Thyroid gland (tissue), 4 donors: ENCODE measurements at regions not wholly inside any gene's neighbourhood (a gene's known extent, or its start where the extent isn't known, plus 50 kb on each side); places are given as distances from the start of the nearest gene placed in this dataset.

ENCODE experiments used
- DNase-seq, 2 donors: peaks; one replicate each; pipeline ENCODE4 v3.0.0-alpha.2; 2019
- H3K27ac ChIP-seq, 3 donors: fragments of 200-600 bp; sonication (generic); 1 replicate in 2 of 3; 2 replicates in 1 of 3; pipeline ENCODE4 v1.5.1; 2016 to 2019; ENCODE audit warnings: mild to moderate bottlenecking in 1 of 3, moderate library complexity in 1 of 3
- H3K27me3 ChIP-seq: fragments of 200-600 bp; sonication (generic); one replicate; pipeline ENCODE4 v1.5.1; 2019
- H3K36me3 ChIP-seq, 2 donors: fragments of 200-600 bp; sonication (generic); one replicate each; pipeline ENCODE4 v1.5.1; 2016 to 2019
- H3K4me1 ChIP-seq, 2 donors: fragments of 200-600 bp; sonication (generic); one replicate each; pipeline ENCODE4 v1.5.1; 2017 to 2019
- H3K4me3 ChIP-seq, 3 donors: fragments of 200-600 bp; sonication (generic); replicated peaks in 1 of 3; 1 replicate in 2 of 3; 2 replicates in 1 of 3; pipeline ENCODE4 v1.5.1; 2016; ENCODE audit warnings: mild to moderate bottlenecking in 1 of 3
- H3K9me3 ChIP-seq: fragments of 200-600 bp; sonication (generic); one replicate; pipeline ENCODE4 v1.5.1; 2017
- CTCF ChIP-seq, 6 experiments: fragments of 200-600 bp in 3 of 6; fragments of 450-650 bp in 3 of 6; sonication (generic) in 3 of 6; IDR thresholded peaks; one replicate each; pipeline ENCODE4 v1.5.1; 2016 to 2019; ENCODE audit warnings: antibody characterized with exemption in 6 of 6, mild to moderate bottlenecking in 2 of 6, inconsistent platforms in 1 of 6, moderate library complexity in 1 of 6
- POLR2A ChIP-seq, 2 donors: fragments of 450-650 bp; IDR thresholded peaks; one replicate each; pipeline ENCODE4 v1.6.1; 2017; ENCODE audit warnings: antibody characterized with exemption in 2 of 2, mild to moderate bottlenecking in 2 of 2, moderate library complexity in 1 of 2
- WGBS, 2 donors: methylation state at CpG; one replicate each; pipeline ENCODE4 v1.1.5; 2017; 5-methylcytosine and 5-hydroxymethylcytosine counted together
- intact Hi-C: fragments of 100-400 bp; cut with DNase I; formaldehyde crosslinking; loops from one replicate; pipeline ENCODE4 v1.15.1; 2023

GRCh38 chr2:167752734-167753133, 494.7 kb downstream of the STK39 start:
- Histone ChIP-seq H3K27me3 (no peaks in the 10 kb centered on the region), H3K9me3 (no peaks in the 10 kb centered on the region), H3K27ac (no peak overlapping the region), H3K36me3 (no peaks in the 10 kb centered on the region), H3K4me1 (no peaks in the 10 kb centered on the region), H3K4me3 (no peak overlapping the region)
- TF ChIP-seq POLR2A (IDR thresholded peaks at IDR 0.05) (no peak), CTCF (IDR thresholded peaks at IDR 0.05) (no peak)
- WGBS, 2 donors, result 68 to 78% methylated on average over 1 of the region's 1 CpG
- intact Hi-C loops, result no loop called here
- no peak for DNase-seq

GRCh38 chr2:167750675-167751074, 496.7 kb downstream of the STK39 start:
- no peak for TF ChIP-seq CTCF (IDR thresholded peaks at IDR 0.05)
- no peak for TF ChIP-seq POLR2A (IDR thresholded peaks at IDR 0.05)
- no peaks in the 10 kb centered on the region for H3K36me3 ChIP-seq
- intact Hi-C loops, result no loop called here
- H3K27ac ChIP-seq, result no peak overlapping the region
- H3K4me3 ChIP-seq, result no peak overlapping the region
- H3K4me1 ChIP-seq, result no peaks in the 10 kb centered on the region
- no peaks in the 10 kb centered on the region for H3K9me3 ChIP-seq
- no peaks in the 10 kb centered on the region for H3K27me3 ChIP-seq
- no peak for DNase-seq
- 84 to 89% methylated on average over 3 of the region's 3 CpGs for WGBS, 2 donors

- no peak for DNase-seq
- H3K4me1 ChIP-seq, result no peaks in the 10 kb centered on the region
- H3K27ac ChIP-seq, result no peak overlapping the region
- 43 to 67% methylated on average over 1 of the region's 1 CpG for WGBS, 2 donors
- H3K27me3 ChIP-seq, result no peaks in the 10 kb centered on the region
- no peak for TF ChIP-seq CTCF (IDR thresholded peaks at IDR 0.05)
- TF ChIP-seq POLR2A (IDR thresholded peaks at IDR 0.05), result no peak
- intact Hi-C loops, result no loop called here
- H3K4me3 ChIP-seq, result no peak overlapping the region
- H3K9me3 ChIP-seq, result no peaks in the 10 kb centered on the region
- no peaks in the 10 kb centered on the region for H3K36me3 ChIP-seq
These were observed 497.7 kb downstream of the STK39 start for GRCh38 chr2:167749660-167750059.

- Histone ChIP-seq H3K36me3 (no peaks in the 10 kb centered on the region), H3K4me1 (no peaks in the 10 kb centered on the region), H3K27me3 (no peaks in the 10 kb centered on the region), H3K4me3 (no peak overlapping the region), H3K9me3 (no peaks in the 10 kb centered on the region), H3K27ac (no peak overlapping the region)
- DNase-seq, result no peak
- TF ChIP-seq POLR2A (IDR thresholded peaks at IDR 0.05) (no peak), CTCF (IDR thresholded peaks at IDR 0.05) (no peak)
- intact Hi-C loops, result no loop called here
- WGBS, 2 donors, result 85% methylated on average over 3 of the region's 3 CpGs
These were observed 498.4 kb downstream of the STK39 start for GRCh38 chr2:167749016-167749415.

- 97 to 100% methylated on average over 1 of the region's 1 CpG for WGBS, 2 donors
- TF ChIP-seq CTCF (IDR thresholded peaks at IDR 0.05) (no peak), POLR2A (IDR thresholded peaks at IDR 0.05) (no peak)
- no peak overlapping the region for H3K27ac ChIP-seq
- H3K9me3 ChIP-seq, result no peaks in the 10 kb centered on the region
- no peak for DNase-seq
- no peak overlapping the region for H3K4me3 ChIP-seq
- H3K36me3 ChIP-seq, result no peaks in the 10 kb centered on the region
- no peaks in the 10 kb centered on the region for H3K27me3 ChIP-seq
- H3K4me1 ChIP-seq, result no peaks in the 10 kb centered on the region
- intact Hi-C loops, result no loop called here
These were observed 498.9 kb downstream of the STK39 start for GRCh38 chr2:167748536-167748935.
